Loucy (cell line): ENCODE measurements at regions not wholly inside any gene's neighbourhood (a gene's known extent, or its start where the extent isn't known, plus 50 kb on each side); places are given as distances from the start of the nearest gene placed in this dataset.

Experiments
- CTCF ChIP-seq: fragments of 200-600 bp; sonication (generic); conservative IDR thresholded peaks from 2 replicates; pipeline ENCODE4 v1.5.1; 2014; ENCODE audit warnings: mild to moderate bottlenecking, antibody characterized with exemption, low read length
- EZH2phosphoT487 ChIP-seq: fragments of 200-600 bp; IDR thresholded peaks from 2 replicates; pipeline ENCODE4 v1.6.1; 2018; ENCODE audit warnings: antibody characterized with exemption, mild to moderate bottlenecking, moderate library complexity, borderline replicate concordance

DNA sequence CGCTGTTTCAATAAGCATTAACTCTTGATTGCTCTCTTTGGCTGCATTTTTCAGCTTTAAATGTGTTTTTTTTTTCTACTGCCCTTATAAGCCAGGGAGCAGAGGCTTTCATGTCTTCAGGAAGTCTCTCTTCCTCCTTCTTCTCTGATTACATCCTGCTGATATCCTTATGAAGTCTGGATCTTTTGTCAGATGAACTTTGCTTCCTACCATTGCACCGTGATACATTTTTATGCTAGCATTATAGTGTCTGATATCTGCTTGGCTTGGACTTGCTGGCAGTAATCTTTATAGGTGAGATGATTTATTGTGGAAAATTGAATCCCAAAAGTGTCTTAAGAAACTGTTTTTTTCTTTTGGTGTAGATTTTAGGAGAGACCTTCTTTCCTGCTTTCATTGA is 160.4 kb upstream of the CFAP20DC start:
- no peak for TF ChIP-seq EZH2phosphoT487
- TF ChIP-seq CTCF: no peak
